Loucy (cell line): ENCODE measurements at regions not wholly inside any gene's neighbourhood (a gene's known extent, or its start where the extent isn't known, plus 50 kb on each side); places are given as distances from the start of the nearest gene placed in this dataset.

Source experiments
- H2AFZ ChIP-seq: fragments of 200-600 bp; sonication (generic); 2 replicates; pipeline ENCODE4 v1.6.0; 2016; ENCODE audit warnings: antibody characterized with exemption, mild to moderate bottlenecking, low read length, moderate library complexity
- H3F3A ChIP-seq: fragments of 200-600 bp; 2 replicates; pipeline ENCODE4 v1.6.0; 2016; ENCODE audit warnings: antibody characterized with exemption, low read depth, mild to moderate bottlenecking
- H3K27me3 ChIP-seq: fragments of 200-600 bp; sonication (generic); 2 replicates; pipeline ENCODE4 v1.6.1; 2014; ENCODE audit warnings: low read length, mild to moderate bottlenecking; ENCODE audit not compliant: insufficient read depth, poor library complexity, severe bottlenecking
- H3K36me3 ChIP-seq: fragments of 200-600 bp; sonication (generic); 2 replicates; pipeline ENCODE4 v1.6.1; 2016; ENCODE audit warnings: low read length; ENCODE audit not compliant: insufficient read depth
- H3K4me1 ChIP-seq: fragments of 200-600 bp; sonication (generic); 2 replicates; pipeline ENCODE4 v1.5.1; 2014; ENCODE audit warnings: low read length, mild to moderate bottlenecking; ENCODE audit not compliant: insufficient read depth, poor library complexity, severe bottlenecking
- H3K4me2 ChIP-seq: fragments of 200-600 bp; sonication (generic); 2 replicates; pipeline ENCODE4 v1.6.0; 2014; ENCODE audit warnings: antibody characterized with exemption, low read length, low read depth, mild to moderate bottlenecking; ENCODE audit not compliant: poor library complexity, severe bottlenecking
- H3K4me3 ChIP-seq: fragments of 200-600 bp; sonication (generic); 2 replicates; pipeline ENCODE4 v1.5.1; 2014; ENCODE audit warnings: low read length, mild to moderate bottlenecking, mixed read lengths; ENCODE audit not compliant: poor library complexity, severe bottlenecking
- H3K79me2 ChIP-seq: fragments of 200-600 bp; sonication (generic); 2 replicates; pipeline ENCODE4 v1.6.1; 2014; ENCODE audit warnings: low read length; ENCODE audit not compliant: insufficient read depth
- H3K9ac ChIP-seq: fragments of 200-600 bp; sonication (generic); 2 replicates; pipeline ENCODE4 v1.6.0; 2014; ENCODE audit warnings: mild to moderate bottlenecking, low read depth, low read length, moderate library complexity; ENCODE audit not compliant: poor library complexity, severe bottlenecking
- H3K9me2 ChIP-seq: fragments of 200-600 bp; sonication (generic); replicated peaks from 2 replicates; pipeline ENCODE4 v1.6.1; 2016; ENCODE audit warnings: low read depth, low read length, mixed read lengths
- H3K9me3 ChIP-seq: fragments of 200-600 bp; sonication (generic); 2 replicates; pipeline ENCODE4 v1.6.1; 2014; ENCODE audit warnings: mild to moderate bottlenecking, antibody characterized with exemption, low read length, low read depth; ENCODE audit not compliant: insufficient read depth
- H4K20me1 ChIP-seq: fragments of 200-600 bp; sonication (generic); 2 replicates; pipeline ENCODE4 v1.6.0; 2014; ENCODE audit warnings: antibody characterized with exemption, low read length, mild to moderate bottlenecking; ENCODE audit not compliant: insufficient read depth, poor library complexity, severe bottlenecking
- CTCF ChIP-seq: fragments of 200-600 bp; sonication (generic); conservative IDR thresholded peaks from 2 replicates; pipeline ENCODE4 v1.5.1; 2014; ENCODE audit warnings: mild to moderate bottlenecking, antibody characterized with exemption, low read length
- EZH2phosphoT487 ChIP-seq: fragments of 200-600 bp; IDR thresholded peaks from 2 replicates; pipeline ENCODE4 v1.6.1; 2018; ENCODE audit warnings: antibody characterized with exemption, mild to moderate bottlenecking, moderate library complexity, borderline replicate concordance

GRCh38 chr4:27198246-27198645 lies 337.6 kb downstream of the STIM2 start:
- H3F3A ChIP-seq, result no peaks in the 10 kb centered on the region
- H3K4me1 ChIP-seq, result no peaks in the 10 kb centered on the region
- H3K9me3 ChIP-seq, result no peaks in the 10 kb centered on the region
- no peak overlapping the region for H3K4me3 ChIP-seq
- no peaks in the 10 kb centered on the region for H3K27me3 ChIP-seq
- H4K20me1 ChIP-seq, result no peaks in the 10 kb centered on the region
- H3K9me2 ChIP-seq, result no peaks in the 10 kb centered on the region
- H2AFZ ChIP-seq, result no peak overlapping the region
- H3K79me2 ChIP-seq, result no peaks in the 10 kb centered on the region
- H3K4me2 ChIP-seq, result no peak overlapping the region
- no peak for TF ChIP-seq CTCF
- TF ChIP-seq EZH2phosphoT487, result no peak
- H3K9ac ChIP-seq, result no peak overlapping the region
- no peaks in the 10 kb centered on the region for H3K36me3 ChIP-seq

- Histone ChIP-seq H3K36me3 (no peaks in the 10 kb centered on the region), H3K9me3 (no peaks in the 10 kb centered on the region), H3K9me2 (no peaks in the 10 kb centered on the region), H3K4me1 (no peaks in the 10 kb centered on the region), H3K79me2 (no peaks in the 10 kb centered on the region), H3K4me2 (no peak overlapping the region), H2AFZ (no peak overlapping the region), H3K27me3 (no peaks in the 10 kb centered on the region), H3K4me3 (no peak overlapping the region), H3K9ac (no peak overlapping the region), H4K20me1 (no peaks in the 10 kb centered on the region), H3F3A (no peaks in the 10 kb centered on the region)
- no peak for TF ChIP-seq CTCF
- TF ChIP-seq EZH2phosphoT487, result no peak
Observed at GRCh38 chr4:27198971-27199370, 338.3 kb downstream of the STIM2 start.

- Histone ChIP-seq H3K27me3 (no peaks in the 10 kb centered on the region), H3F3A (no peaks in the 10 kb centered on the region), H3K9ac (no peak overlapping the region), H4K20me1 (no peaks in the 10 kb centered on the region), H3K4me1 (no peaks in the 10 kb centered on the region), H2AFZ (no peak overlapping the region), H3K4me2 (no peak overlapping the region), H3K9me2 (no peaks in the 10 kb centered on the region), H3K79me2 (no peaks in the 10 kb centered on the region), H3K36me3 (no peaks in the 10 kb centered on the region), H3K9me3 (no peaks in the 10 kb centered on the region; the same call in 1 of the 2 replicates), H3K4me3 (no peak overlapping the region)
- TF ChIP-seq EZH2phosphoT487 (no peak), CTCF (no peak)
Observed at GRCh38 chr4:27206009-27206408, 345.4 kb downstream of the STIM2 start.
